Smooth muscle cell (in vitro differentiated cells): ENCODE measurements at regions not wholly inside any gene's neighbourhood (a gene's known extent, or its start where the extent isn't known, plus 50 kb on each side); places are given as distances from the start of the nearest gene placed in this dataset.
"Not testable (repeated sequence)": the region's sequence is repeated elsewhere in the genome, so short reads cannot be mapped to it uniquely, and the experiment has no call there.

ENCODE experiments used
- DNase-seq: peaks from one replicate; lab custom pipeline; 2025; ENCODE audit not compliant: unreplicated experiment; lab: John Stamatoyannopoulos, UW
- H2AFZ ChIP-seq: fragments of 200-600 bp; sonication (generic); 2 replicates; pipeline ENCODE4 v1.6.0; 2016; ENCODE audit warnings: antibody characterized with exemption, low read depth, mild to moderate bottlenecking
- H3F3A ChIP-seq: fragments of 200-600 bp; sonication (generic); 2 replicates; pipeline ENCODE4 v1.6.0; 2017; ENCODE audit warnings: antibody characterized with exemption, low read depth
- H3K27ac ChIP-seq: fragments of 200-600 bp; sonication (generic); 2 replicates; pipeline ENCODE4 v1.5.1; 2016; ENCODE audit warnings: low read depth, mild to moderate bottlenecking
- H3K27me3 ChIP-seq: fragments of 200-600 bp; sonication (generic); 2 replicates; pipeline ENCODE4 v1.6.1; 2016; ENCODE audit warnings: low read depth, mild to moderate bottlenecking
- H3K36me3 ChIP-seq: fragments of 200-600 bp; sonication (generic); 2 replicates; pipeline ENCODE4 v1.5.1; 2016; ENCODE audit warnings: low read depth
- H3K4me1 ChIP-seq: fragments of 200-600 bp; sonication (generic); 2 replicates; pipeline ENCODE4 v1.5.1; 2016; ENCODE audit warnings: low read depth
- H3K4me2 ChIP-seq: fragments of 200-600 bp; sonication (generic); 2 replicates; pipeline ENCODE4 v1.6.0; 2016; ENCODE audit warnings: mild to moderate bottlenecking
- H3K4me3 ChIP-seq: fragments of 200-600 bp; sonication (generic); 2 replicates; pipeline ENCODE4 v1.5.1; 2016; ENCODE audit warnings: mild to moderate bottlenecking
- H3K79me2 ChIP-seq: fragments of 200-600 bp; sonication (generic); 2 replicates; pipeline ENCODE4 v1.6.0; 2016; ENCODE audit warnings: low read depth, mild to moderate bottlenecking
- H3K9ac ChIP-seq: fragments of 200-600 bp; sonication (generic); 2 replicates; pipeline ENCODE4 v1.6.0; 2016; ENCODE audit warnings: low read depth
- H3K9me3 ChIP-seq: fragments of 200-600 bp; sonication (generic); replicated peaks from 2 replicates; pipeline ENCODE4 v1.5.1; 2016; ENCODE audit warnings: low read depth
- H4K20me1 ChIP-seq: fragments of 200-600 bp; sonication (generic); 2 replicates; pipeline ENCODE4 v1.6.0; 2016; ENCODE audit warnings: low read depth
- CTCF ChIP-seq: fragments of 200-600 bp; sonication (generic); IDR thresholded peaks from 2 replicates; pipeline ENCODE4 v1.5.1; 2017; ENCODE audit warnings: borderline replicate concordance, mild to moderate bottlenecking, antibody characterized with exemption; ENCODE audit not compliant: insufficient read depth, poor library complexity, severe bottlenecking
- WGBS: methylation state at CpG from one replicate; pipeline ENCODE4 v1.1.7; 2016; ENCODE audit warnings: low lambda C conversion rate; 5-methylcytosine and 5-hydroxymethylcytosine counted together

- 80% methylated on average over 7 of the region's 7 CpGs for WGBS
- Histone ChIP-seq H4K20me1 (no peaks in the 10 kb centered on the region), H3K36me3 (no peaks in the 10 kb centered on the region), H3K4me3 (no peak overlapping the region), H3K9ac (no peak overlapping the region), H3F3A (peaks cover 4% of the 10 kb centered on the region), H3K27me3 (no peaks in the 10 kb centered on the region), H3K27ac (peak overlapping the region; percentile 75), H2AFZ (no peak overlapping the region), H3K4me1 (peaks cover 5% of the 10 kb centered on the region), H3K79me2 (no peaks in the 10 kb centered on the region), H3K4me2 (no peak overlapping the region), H3K9me3 (no peaks in the 10 kb centered on the region)
- TF ChIP-seq CTCF, result no peak
- no peak for DNase-seq
These were observed 64.5 kb upstream of the NFE2L3 start for GRCh38 chr7:26087321-26088091.

- DNase-seq, H3K36me3 ChIP-seq: not testable (repeated sequence)
These were observed 62.5 kb upstream of the NFE2L3 start for GRCh38 chr7:26089469-26089868.

GRCh38 chr7:26090927-26091519, 61.0 kb upstream of the NFE2L3 start:
- peak; percentile 75 for TF ChIP-seq CTCF
- H3K4me2 ChIP-seq, result peak overlapping the region; percentile 69
- no peak for DNase-seq
- peak overlapping the region; percentile 78 for H2AFZ ChIP-seq
- no peaks in the 10 kb centered on the region for H3K9me3 ChIP-seq
- no peaks in the 10 kb centered on the region for H3K36me3 ChIP-seq
- H3F3A ChIP-seq, result no peaks in the 10 kb centered on the region
- no peaks in the 10 kb centered on the region for H4K20me1 ChIP-seq
- no peak overlapping the region for H3K9ac ChIP-seq
- H3K27ac ChIP-seq, result no peak overlapping the region
- no peaks in the 10 kb centered on the region for H3K79me2 ChIP-seq
- WGBS, result 21% methylated on average over 6 of the region's 6 CpGs
- H3K4me1 ChIP-seq, result no peaks in the 10 kb centered on the region
- H3K27me3 ChIP-seq, result no peaks in the 10 kb centered on the region
- peak overlapping the region; percentile 23 for H3K4me3 ChIP-seq

More at GRCh38 chr7:26089469-26089868, 62.5 kb upstream of the NFE2L3 start:
- 88% methylated on average over 6 of the region's 6 CpGs for WGBS
- H3K4me2 ChIP-seq, H2AFZ ChIP-seq, H3K9ac ChIP-seq, H3K27me3 ChIP-seq, H3K27ac ChIP-seq, H4K20me1 ChIP-seq, H3K79me2 ChIP-seq, H3K4me3 ChIP-seq, H3K9me3 ChIP-seq, H3K4me1 ChIP-seq, H3F3A ChIP-seq: not testable (repeated sequence)

- DNase-seq, result no peak
- TF ChIP-seq CTCF, result no peak
These were observed 60.1 kb upstream of the NFE2L3 start for GRCh38 chr7:26091933-26092332.

More at GRCh38 chr7:26091933-26092332, 60.1 kb upstream of the NFE2L3 start:
- WGBS, result 76% methylated on average over 4 of the region's 4 CpGs
- no peak overlapping the region for H2AFZ ChIP-seq
- H4K20me1 ChIP-seq, result no peaks in the 10 kb centered on the region
- no peak overlapping the region for H3K27ac ChIP-seq
- H3K36me3 ChIP-seq, result no peaks in the 10 kb centered on the region
- H3K4me1 ChIP-seq, result no peaks in the 10 kb centered on the region
- no peaks in the 10 kb centered on the region for H3F3A ChIP-seq
- H3K27me3 ChIP-seq, result no peaks in the 10 kb centered on the region
- H3K9ac ChIP-seq, result no peak overlapping the region
- H3K79me2 ChIP-seq, result no peaks in the 10 kb centered on the region
- no peak overlapping the region for H3K4me3 ChIP-seq
- H3K4me2 ChIP-seq, result no peak overlapping the region
- no peaks in the 10 kb centered on the region for H3K9me3 ChIP-seq
